ENCODE measurements at regions not wholly inside any gene's neighbourhood (a gene's known extent, or its start where the extent isn't known, plus 50 kb on each side); places are given as distances from the start of the nearest gene placed in this dataset.
A peak's percentile ranks its signal among the peaks of the same experiment; 100 is the strongest.

DNA sequence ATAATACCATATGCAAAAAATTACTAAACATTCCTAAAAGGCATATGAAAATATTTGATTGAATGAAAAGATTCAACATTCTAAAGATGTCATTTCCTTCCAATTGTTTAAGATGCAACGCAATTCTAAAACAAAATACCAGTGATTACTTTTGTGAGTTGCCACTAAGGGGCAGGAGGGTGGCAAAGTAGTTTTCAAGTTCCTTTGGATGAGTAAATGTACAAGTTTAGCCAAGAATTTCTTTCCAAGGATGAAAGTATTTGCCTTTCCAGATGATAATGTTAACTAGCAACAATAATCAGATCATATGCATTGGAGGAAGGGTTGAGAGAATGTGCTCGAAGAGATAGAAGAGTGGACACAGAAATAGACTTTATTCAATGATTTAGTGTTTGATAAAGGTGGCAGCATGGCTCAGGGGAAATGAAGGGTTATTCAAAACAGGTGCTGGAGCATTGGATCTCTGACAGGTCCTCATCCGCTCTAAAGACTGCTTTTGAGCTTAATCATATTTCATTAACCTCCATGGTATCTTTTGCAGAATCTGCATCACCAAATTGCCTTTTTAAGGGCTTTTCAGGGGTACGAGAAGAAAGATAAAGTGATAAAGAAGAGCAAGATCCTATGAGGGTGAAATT lies 678.5 kb upstream of the TBX3 start:
- peaks cover 2% of the 10 kb centered on the region; the same call in 1 of the 2 replicates for H3K27me3 Mint-ChIP-seq (ENCODE audit: insufficient read depth)
- no peak for DNase-seq
- H3K27ac Mint-ChIP-seq: no peak overlapping the region
- H3K9me3 Mint-ChIP-seq: no peaks in the 10 kb centered on the region
- no peak overlapping the region for H3K4me3 Mint-ChIP-seq
- H3K36me3 Mint-ChIP-seq (ENCODE audit: low read depth): peaks cover 4% of the 10 kb centered on the region; the same call in 1 of the 2 replicates
- peaks cover 13% of the 10 kb centered on the region for H3K4me1 Mint-ChIP-seq (ENCODE audit: low read depth)
- TF ChIP-seq, protein P1, sequence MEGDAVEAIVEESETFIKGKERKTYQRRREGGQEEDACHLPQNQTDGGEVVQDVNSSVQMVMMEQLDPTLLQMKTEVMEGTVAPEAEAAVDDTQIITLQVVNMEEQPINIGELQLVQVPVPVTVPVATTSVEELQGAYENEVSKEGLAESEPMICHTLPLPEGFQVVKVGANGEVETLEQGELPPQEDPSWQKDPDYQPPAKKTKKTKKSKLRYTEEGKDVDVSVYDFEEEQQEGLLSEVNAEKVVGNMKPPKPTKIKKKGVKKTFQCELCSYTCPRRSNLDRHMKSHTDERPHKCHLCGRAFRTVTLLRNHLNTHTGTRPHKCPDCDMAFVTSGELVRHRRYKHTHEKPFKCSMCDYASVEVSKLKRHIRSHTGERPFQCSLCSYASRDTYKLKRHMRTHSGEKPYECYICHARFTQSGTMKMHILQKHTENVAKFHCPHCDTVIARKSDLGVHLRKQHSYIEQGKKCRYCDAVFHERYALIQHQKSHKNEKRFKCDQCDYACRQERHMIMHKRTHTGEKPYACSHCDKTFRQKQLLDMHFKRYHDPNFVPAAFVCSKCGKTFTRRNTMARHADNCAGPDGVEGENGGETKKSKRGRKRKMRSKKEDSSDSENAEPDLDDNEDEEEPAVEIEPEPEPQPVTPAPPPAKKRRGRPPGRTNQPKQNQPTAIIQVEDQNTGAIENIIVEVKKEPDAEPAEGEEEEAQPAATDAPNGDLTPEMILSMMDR (IDR thresholded peaks at IDR 0.05): peak; percentile 59

DNA sequence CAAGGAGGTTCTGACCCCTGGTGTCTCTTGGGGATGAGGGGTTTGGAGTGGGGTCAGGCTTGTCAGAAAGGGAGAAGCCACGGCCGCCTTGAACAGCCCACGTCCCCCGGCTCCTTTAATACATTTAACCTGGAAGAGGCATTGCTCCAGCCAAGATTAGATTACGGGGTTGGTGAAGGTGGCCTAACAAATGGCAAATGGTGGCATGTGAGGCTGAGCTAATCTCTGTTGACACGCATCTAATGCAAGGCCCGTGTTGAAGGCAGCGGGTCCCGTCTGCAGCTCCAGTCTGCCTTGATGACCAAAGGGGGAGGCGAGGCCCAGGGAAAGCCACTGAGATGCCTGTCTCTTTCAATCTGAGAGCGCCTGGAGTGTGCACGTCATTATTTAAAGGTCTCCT lies 673.7 kb upstream of the TBX3 start:
- TF ChIP-seq, protein P1 (IDR thresholded peaks at IDR 0.05): no peak

DNA sequence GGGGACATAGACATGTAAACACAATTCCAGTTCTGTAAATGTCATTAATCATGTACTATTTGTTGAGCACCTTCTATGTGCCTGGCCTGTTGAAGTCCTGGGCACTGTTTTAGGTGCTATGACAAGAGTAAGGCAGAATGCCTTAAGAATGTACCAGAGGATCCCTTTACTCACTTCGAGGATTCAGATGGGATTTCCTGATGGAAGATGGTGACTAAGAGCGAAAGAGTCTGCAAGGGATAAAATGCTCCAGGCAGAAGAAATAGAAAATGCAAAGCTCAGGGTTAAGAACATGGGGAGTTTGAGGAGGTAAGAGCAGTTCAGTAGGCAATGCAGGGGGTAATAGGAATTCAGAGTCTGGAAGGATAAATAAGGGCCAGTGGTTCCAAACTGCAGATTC lies 671.3 kb upstream of the TBX3 start:
- Mint-ChIP-seq H3K27me3 (ENCODE audit: insufficient read depth) (no peaks in the 10 kb centered on the region), H3K4me3 (peak overlapping the region; percentile 96), H3K9me3 (no peaks in the 10 kb centered on the region), H3K36me3 (ENCODE audit: low read depth) (peaks cover 5% of the 10 kb centered on the region; the same call in 1 of the 2 replicates), H3K27ac (peak overlapping the region; percentile 100), H3K4me1 (ENCODE audit: low read depth) (peaks cover 50% of the 10 kb centered on the region)
- peak; percentile 30 for DNase-seq
- TF ChIP-seq, protein P1 (IDR thresholded peaks at IDR 0.05): no peak

More for the DNA sequence above, 673.7 kb upstream of the TBX3 start:
- no peak overlapping the region for H3K27ac Mint-ChIP-seq
- H3K36me3 Mint-ChIP-seq (ENCODE audit: low read depth): peaks cover 5% of the 10 kb centered on the region; the same call in 1 of the 2 replicates
- no peaks in the 10 kb centered on the region for H3K27me3 Mint-ChIP-seq (ENCODE audit: insufficient read depth)
- H3K4me1 Mint-ChIP-seq (ENCODE audit: low read depth): peaks cover 47% of the 10 kb centered on the region
- no peak for DNase-seq
- H3K9me3 Mint-ChIP-seq: no peaks in the 10 kb centered on the region
- H3K4me3 Mint-ChIP-seq: no peak overlapping the region

DNA sequence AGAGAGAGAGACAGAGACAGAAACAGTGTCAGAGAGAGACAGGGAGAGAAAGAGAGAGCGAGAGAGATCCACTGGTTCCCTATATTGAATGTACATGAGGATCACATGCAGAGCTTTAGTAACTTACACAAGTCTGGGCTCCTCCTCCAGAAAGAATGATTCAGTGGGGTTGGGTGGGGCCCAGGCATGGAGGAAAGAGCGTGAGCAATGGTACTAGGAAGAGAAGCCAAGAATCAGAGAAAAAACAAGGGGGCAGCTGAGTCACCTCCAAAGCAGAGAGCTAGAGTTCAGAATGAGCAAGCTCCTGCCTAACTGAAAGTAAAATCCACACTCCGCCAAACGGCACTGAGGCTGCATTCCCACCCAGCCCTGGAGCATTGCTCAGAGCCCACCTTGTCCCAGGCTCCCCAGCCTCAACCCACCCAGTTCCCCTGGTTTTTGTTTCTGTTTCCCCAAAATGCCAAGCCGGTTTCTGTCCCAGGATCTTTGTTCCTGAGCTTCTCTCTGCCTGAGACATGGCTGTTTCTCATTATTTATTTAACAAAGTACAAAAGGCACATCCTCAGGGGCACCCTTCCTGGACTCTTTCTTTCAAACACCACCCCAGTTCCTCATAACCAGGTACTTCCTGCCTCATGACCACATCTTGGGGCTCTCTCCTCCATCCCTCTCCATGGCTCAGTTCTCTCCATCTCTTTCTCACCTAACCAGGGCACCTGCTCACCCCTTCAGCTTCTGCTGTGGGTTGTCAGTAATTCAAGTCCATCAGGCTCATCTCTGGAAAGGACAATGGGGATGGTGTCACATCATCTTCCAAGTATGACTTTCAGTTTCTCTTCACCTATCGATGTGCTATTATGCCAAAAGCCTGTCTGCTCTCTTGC lies 670.3 kb upstream of the TBX3 start:
- Mint-ChIP-seq H3K9me3 (no peaks in the 10 kb centered on the region), H3K4me3 (peak overlapping the region; percentile 96), H3K4me1 (ENCODE audit: low read depth) (peaks cover 55% of the 10 kb centered on the region), H3K36me3 (ENCODE audit: low read depth) (peaks cover 5% of the 10 kb centered on the region; the same call in 1 of the 2 replicates), H3K27me3 (ENCODE audit: insufficient read depth) (no peaks in the 10 kb centered on the region), H3K27ac (peak overlapping the region; percentile 100)
- TF ChIP-seq, protein P1 (IDR thresholded peaks at IDR 0.05): no peak
- peak; percentile 97 for DNase-seq

DNA sequence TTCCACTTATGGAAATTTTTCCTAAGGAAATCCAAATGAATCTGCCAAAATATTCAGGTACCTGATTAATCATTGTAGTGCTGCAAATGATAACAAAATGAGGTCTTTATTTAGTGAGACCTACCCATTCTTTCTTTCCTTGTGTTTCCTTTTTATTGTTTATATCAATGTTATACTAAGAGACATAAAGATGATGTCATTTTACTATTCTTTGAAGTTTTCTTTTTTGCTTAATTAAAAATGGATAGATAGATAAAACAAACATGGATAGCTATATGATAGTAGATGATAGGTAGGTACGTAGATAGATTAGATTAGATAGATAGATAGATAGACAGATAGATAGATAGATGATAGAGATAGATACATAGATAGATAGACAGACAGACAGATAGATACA lies 669.5 kb upstream of the TBX3 start:
- H3K27ac Mint-ChIP-seq: peak overlapping the region; percentile 100
- H3K4me1 Mint-ChIP-seq (ENCODE audit: low read depth): peaks cover 55% of the 10 kb centered on the region
- no peaks in the 10 kb centered on the region for H3K9me3 Mint-ChIP-seq
- H3K36me3 Mint-ChIP-seq (ENCODE audit: low read depth): peaks cover 5% of the 10 kb centered on the region; the same call in 1 of the 2 replicates
- no peak for DNase-seq
- peak overlapping the region; percentile 96 for H3K4me3 Mint-ChIP-seq
- TF ChIP-seq, protein P1 (IDR thresholded peaks at IDR 0.05): no peak
- H3K27me3 Mint-ChIP-seq (ENCODE audit: insufficient read depth): no peaks in the 10 kb centered on the region
